Neural crest cell (in vitro differentiated cells): ENCODE measurements at regions not wholly inside any gene's neighbourhood (a gene's known extent, or its start where the extent isn't known, plus 50 kb on each side); places are given as distances from the start of the nearest gene placed in this dataset.
"Not testable (repeated sequence)": the region's sequence is repeated elsewhere in the genome, so short reads cannot be mapped to it uniquely, and the experiment has no call there.

Experiments used
- DNase-seq: peaks from one replicate; pipeline ENCODE4 v3.0.0; 2021; ENCODE audit warnings: low read depth, mixed read lengths, low spot score
- H3K27ac Mint-ChIP-seq: one replicate; pipeline ENCODE4 v1.8.0; 2021; ENCODE audit warnings: mild to moderate bottlenecking, mixed read lengths; ENCODE audit not compliant: unreplicated experiment
- H3K27me3 Mint-ChIP-seq: 2 replicates; pipeline ENCODE4 v1.8.0; 2021; ENCODE audit warnings: low read depth, mild to moderate bottlenecking, mixed read lengths
- H3K36me3 Mint-ChIP-seq: 2 replicates; pipeline ENCODE4 v1.8.0; 2021; ENCODE audit warnings: low read depth, mild to moderate bottlenecking, mixed read lengths
- H3K4me1 Mint-ChIP-seq: 2 replicates; pipeline ENCODE4 v1.8.0; 2021; ENCODE audit warnings: mixed read lengths
- H3K4me3 Mint-ChIP-seq: one replicate; pipeline ENCODE4 v1.8.0; 2021; ENCODE audit warnings: mild to moderate bottlenecking, mixed read lengths
- H3K9me3 Mint-ChIP-seq: 2 replicates; pipeline ENCODE4 v1.8.0; 2021; ENCODE audit warnings: mixed read lengths
- CTCF ChIP-seq: fragments of 200-600 bp; sonication (generic); conservative IDR thresholded peaks from 2 replicates; pipeline ENCODE4 v1.5.0; 2021; ENCODE audit warnings: antibody characterized with exemption, mild to moderate bottlenecking

GRCh38 chr14:105774001-105774400 is 247.6 kb downstream of the TMEM121 start:
- Mint-ChIP-seq H3K27ac (no peak overlapping the region), H3K4me1 (no peaks in the 10 kb centered on the region), H3K9me3 (peaks cover 12% of the 10 kb centered on the region), H3K36me3 (peaks cover 4% of the 10 kb centered on the region), H3K27me3 (no peaks in the 10 kb centered on the region), H3K4me3 (no peak overlapping the region)
- no peak for TF ChIP-seq CTCF
- DNase-seq, result no peak

GRCh38 chr14:105774585-105775348 is 248.4 kb downstream of the TMEM121 start:
- peaks cover 16% of the 10 kb centered on the region for H3K9me3 Mint-ChIP-seq
- H3K4me1 Mint-ChIP-seq, H3K36me3 Mint-ChIP-seq, DNase-seq, H3K27me3 Mint-ChIP-seq, H3K4me3 Mint-ChIP-seq, H3K27ac Mint-ChIP-seq: not testable (repeated sequence)

GRCh38 chr14:105775349-105775923 is 249.1 kb downstream of the TMEM121 start:
- H3K4me1 Mint-ChIP-seq, H3K27me3 Mint-ChIP-seq, H3K36me3 Mint-ChIP-seq, H3K27ac Mint-ChIP-seq, DNase-seq, H3K4me3 Mint-ChIP-seq: not testable (repeated sequence)
- peaks cover 18% of the 10 kb centered on the region for H3K9me3 Mint-ChIP-seq

- H3K4me1 Mint-ChIP-seq, H3K36me3 Mint-ChIP-seq, DNase-seq, H3K27ac Mint-ChIP-seq, H3K27me3 Mint-ChIP-seq, H3K4me3 Mint-ChIP-seq: not testable (repeated sequence)
- H3K9me3 Mint-ChIP-seq, result peaks cover 18% of the 10 kb centered on the region
Observed at GRCh38 chr14:105776112-105776511, 249.7 kb downstream of the TMEM121 start.

GRCh38 chr14:105776924-105777323 is 250.5 kb downstream of the TMEM121 start:
- DNase-seq, result no peak
- Mint-ChIP-seq H3K9me3 (peaks cover 18% of the 10 kb centered on the region), H3K27ac (no peak overlapping the region), H3K36me3 (peaks cover 6% of the 10 kb centered on the region), H3K27me3 (no peaks in the 10 kb centered on the region), H3K4me1 (no peaks in the 10 kb centered on the region), H3K4me3 (no peak overlapping the region)
- no peak for TF ChIP-seq CTCF

- no peak for TF ChIP-seq CTCF
- Mint-ChIP-seq H3K27ac (no peak overlapping the region), H3K9me3 (peaks cover 17% of the 10 kb centered on the region), H3K4me3 (no peak overlapping the region), H3K36me3 (peaks cover 8% of the 10 kb centered on the region), H3K4me1 (no peaks in the 10 kb centered on the region), H3K27me3 (no peaks in the 10 kb centered on the region)
- DNase-seq, result no peak
Observed at GRCh38 chr14:105783707-105784106, 257.3 kb downstream of the TMEM121 start.

GRCh38 chr14:105793836-105794235 is 267.5 kb downstream of the TMEM121 start:
- no peak overlapping the region for H3K4me3 Mint-ChIP-seq
- no peak for TF ChIP-seq CTCF
- no peaks in the 10 kb centered on the region for H3K4me1 Mint-ChIP-seq
- no peak for DNase-seq
- H3K27ac Mint-ChIP-seq, result no peak overlapping the region
- H3K36me3 Mint-ChIP-seq, result peaks cover 7% of the 10 kb centered on the region
- H3K9me3 Mint-ChIP-seq, result peaks cover 19% of the 10 kb centered on the region
- no peaks in the 10 kb centered on the region for H3K27me3 Mint-ChIP-seq
